GM06990 (cell line): ENCODE measurements at regions not wholly inside any gene's neighbourhood (a gene's known extent, or its start where the extent isn't known, plus 50 kb on each side); places are given as distances from the start of the nearest gene placed in this dataset.

ENCODE experiments used
- DNase-seq: peaks from one replicate; pipeline ENCODE4 v3.0.0-alpha.2; 2011; ENCODE audit not compliant: insufficient read length; ENCODE audit errors: extremely low read depth
- H3K27me3 ChIP-seq: replicated peaks from 2 replicates; pipeline ENCODE4 v1.6.0; 2011; ENCODE audit warnings: low read length; ENCODE audit not compliant: control insufficient read depth, insufficient read depth
- H3K36me3 ChIP-seq: 2 replicates; pipeline ENCODE4 v1.5.1; 2011; ENCODE audit warnings: low read length; ENCODE audit not compliant: control insufficient read depth, insufficient read depth
- H3K4me3 ChIP-seq: replicated peaks from 2 replicates; pipeline ENCODE4 v1.5.1; 2011; ENCODE audit warnings: low read depth, mild to moderate bottlenecking, control low read depth, low read length
- CTCF ChIP-seq: IDR thresholded peaks from 2 replicates; pipeline ENCODE4 v1.5.1; 2011; ENCODE audit warnings: low read length, control low read depth, mild to moderate bottlenecking, inconsistent platforms; ENCODE audit not compliant: insufficient read depth, poor library complexity, severe bottlenecking

- Histone ChIP-seq H3K4me3 (no peak overlapping the region), H3K36me3 (no peaks in the 10 kb centered on the region), H3K27me3 (no peaks in the 10 kb centered on the region; the same call in none of the 2 replicates)
- no peak for DNase-seq
- no peak for TF ChIP-seq CTCF
Measured at GRCh38 chr11:130548491-130548833, 100.0 kb downstream of the ADAMTS15 start.

GRCh38 chr11:130549393-130549999 lies 101.1 kb downstream of the ADAMTS15 start:
- DNase-seq: no peak
- Histone ChIP-seq H3K4me3 (no peak overlapping the region), H3K27me3 (no peaks in the 10 kb centered on the region; the same call in none of the 2 replicates), H3K36me3 (no peaks in the 10 kb centered on the region)
- no peak for TF ChIP-seq CTCF

- TF ChIP-seq CTCF: no peak
- H3K4me3 ChIP-seq: no peak overlapping the region
- no peaks in the 10 kb centered on the region; the same call in none of the 2 replicates for H3K27me3 ChIP-seq
- DNase-seq: no peak
- H3K36me3 ChIP-seq: no peaks in the 10 kb centered on the region
Measured at GRCh38 chr11:130550150-130550549, 101.7 kb downstream of the ADAMTS15 start.

- no peak for DNase-seq
- H3K36me3 ChIP-seq: no peaks in the 10 kb centered on the region
- TF ChIP-seq CTCF: no peak
- H3K27me3 ChIP-seq: no peaks in the 10 kb centered on the region; the same call in none of the 2 replicates
- H3K4me3 ChIP-seq: no peak overlapping the region
Measured at GRCh38 chr11:130550984-130551383, 102.5 kb downstream of the ADAMTS15 start.

GRCh38 chr11:130551388-130551787 lies 102.9 kb downstream of the ADAMTS15 start:
- Histone ChIP-seq H3K4me3 (no peak overlapping the region), H3K27me3 (no peaks in the 10 kb centered on the region; the same call in none of the 2 replicates), H3K36me3 (no peaks in the 10 kb centered on the region)
- TF ChIP-seq CTCF: no peak
- no peak for DNase-seq

GRCh38 chr11:130553306-130553705 lies 104.9 kb downstream of the ADAMTS15 start:
- Histone ChIP-seq H3K4me3 (no peak overlapping the region), H3K27me3 (no peaks in the 10 kb centered on the region; the same call in none of the 2 replicates), H3K36me3 (no peaks in the 10 kb centered on the region)
- no peak for TF ChIP-seq CTCF
- DNase-seq: no peak
